ENCODE measurements at regions not wholly inside any gene's neighbourhood (a gene's known extent, or its start where the extent isn't known, plus 50 kb on each side); places are given as distances from the start of the nearest gene placed in this dataset.

- TF ChIP-seq ZBTB7B (CRISPR knock-in tag; IDR thresholded peaks at IDR 0.05) = no peak
- no peak for TF ChIP-seq ZSCAN9 (CRISPR knock-in tag; IDR thresholded peaks at IDR 0.05; ENCODE audit: borderline replicate concordance)
- TF ChIP-seq ELF3 (CRISPR knock-in tag; IDR thresholded peaks at IDR 0.05) = no peak
- TF ChIP-seq GATAD1 (CRISPR knock-in tag; IDR thresholded peaks at IDR 0.05) = no peak
- TF ChIP-seq ZNF772 (CRISPR knock-in tag; IDR thresholded peaks at IDR 0.05) = no peak
- no peak for TF ChIP-seq ZNF367 (CRISPR knock-in tag; IDR thresholded peaks at IDR 0.05; ENCODE audit: borderline replicate concordance)
- TF ChIP-seq ZNF256 (CRISPR knock-in tag; conservative IDR thresholded peaks at IDR 0.05) = no peak
- no peak for TF ChIP-seq ZBTB1 (CRISPR knock-in tag; IDR thresholded peaks at IDR 0.05; ENCODE audit: borderline replicate concordance)
- no peak for TF ChIP-seq EZH2 (conservative IDR thresholded peaks at IDR 0.05; ENCODE audit: low read depth, low read length)
- TF ChIP-seq ZNF331 (CRISPR knock-in tag; IDR thresholded peaks at IDR 0.05) = no peak
- H3K4me3 ChIP-seq (replicated peaks in 1 of 3; ENCODE audit: insufficient read depth in 1 of 3, low read depth in 2 of 3, low read length in 3 of 3) = no peak overlapping the region
- H4K20me1 ChIP-seq (ENCODE audit: insufficient read depth, low read length) = no peaks in the 10 kb centered on the region
- no peak overlapping the region for H3K9ac ChIP-seq (ENCODE audit: insufficient read depth, low read depth, low read length)
- no peaks in the 10 kb centered on the region for H3K36me3 ChIP-seq (replicated peaks in 1 of 2; ENCODE audit: control insufficient read depth in 1 of 2, insufficient read depth in 2 of 2, low read length in 2 of 2)
- DNase-seq (ENCODE audit: low spot score) (no peak), ATAC-seq (no peak), FAIRE-seq (no peak)
- H3K27me3 ChIP-seq (ENCODE audit: control insufficient read depth in 1 of 2, insufficient read depth in 2 of 2, low read length in 2 of 2) = no peaks in the 10 kb centered on the region
- intact Hi-C loops (cut with micrococcal nuclease; ENCODE audit: unreplicated experiment) (no loop called here), in situ Hi-C loops (cut with HindIII; ENCODE audit: extremely low pct_ligation_motif_present, low pct_unique_long_range_greater_than_20kb) (no loop called here)
- H3K27ac ChIP-seq (ENCODE audit: extremely low read length, insufficient read depth, low read length) = no peak overlapping the region
- no peaks in the 10 kb centered on the region for H3K79me2 ChIP-seq (ENCODE audit: insufficient read depth, low read length)
- CTCF ChIA-PET (ENCODE audit: low intra/inter-chr PET ratio, low total read pairs) = no interaction called here
- H2AFZ ChIP-seq (ENCODE audit: low read length) = no peak overlapping the region
- POLR2A ChIA-PET = no interaction called here
- H3K4me2 ChIP-seq (ENCODE audit: low read depth, low read length) = peak overlapping the region; percentile 7; the same call in 1 of the 2 replicates
- BruUV-seq (replicated peaks) = no TSS peak
- H3K9me3 ChIP-seq (ENCODE audit: low read length) = no peaks in the 10 kb centered on the region
- H3K4me1 ChIP-seq (ENCODE audit: insufficient read depth, low read length) = peaks cover 33% of the 10 kb centered on the region
- 14% methylated on average over 5 of the region's 5 CpGs for WGBS (ENCODE audit: low lambda C conversion rate)
Measured at GRCh38 chr18:22073411-22073810, 96.0 kb upstream of the GATA6 start.

- Histone ChIP-seq H3K9ac (ENCODE audit: insufficient read depth, low read depth, low read length) (no peak overlapping the region), H3K27ac (ENCODE audit: extremely low read length, insufficient read depth, low read length) (no peak overlapping the region), H3K4me2 (ENCODE audit: low read depth, low read length) (no peak overlapping the region), H3K4me1 (ENCODE audit: insufficient read depth, low read length) (peaks cover 33% of the 10 kb centered on the region), H3K79me2 (ENCODE audit: insufficient read depth, low read length) (no peaks in the 10 kb centered on the region), H4K20me1 (ENCODE audit: insufficient read depth, low read length) (no peaks in the 10 kb centered on the region), H3K9me3 (ENCODE audit: low read length) (no peaks in the 10 kb centered on the region), H3K27me3 (ENCODE audit: control insufficient read depth in 1 of 2, insufficient read depth in 2 of 2, low read length in 2 of 2) (no peaks in the 10 kb centered on the region), H2AFZ (ENCODE audit: low read length) (no peak overlapping the region), H3K4me3 (replicated peaks in 1 of 3; ENCODE audit: insufficient read depth in 1 of 3, low read depth in 2 of 3, low read length in 3 of 3) (no peak overlapping the region), H3K36me3 (replicated peaks in 1 of 2; ENCODE audit: control insufficient read depth in 1 of 2, insufficient read depth in 2 of 2, low read length in 2 of 2) (no peaks in the 10 kb centered on the region)
- in situ Hi-C loops (cut with HindIII; ENCODE audit: extremely low pct_ligation_motif_present, low pct_unique_long_range_greater_than_20kb) = no loop called here
- ATAC-seq (no peak), FAIRE-seq (no peak), DNase-seq (ENCODE audit: low spot score) (no peak)
- 32% methylated on average over 6 of the region's 6 CpGs for WGBS (ENCODE audit: low lambda C conversion rate)
- no TSS peak for BruUV-seq (replicated peaks)
- intact Hi-C loops (cut with micrococcal nuclease; ENCODE audit: unreplicated experiment) = no loop called here
- POLR2A ChIA-PET = no interaction called here
- CTCF ChIA-PET (ENCODE audit: low intra/inter-chr PET ratio, low total read pairs) = no interaction called here
- TF ChIP-seq DMTF1 (CRISPR knock-in tag; IDR thresholded peaks at IDR 0.05) = no peak
- TF ChIP-seq MAFF (IDR thresholded peaks at IDR 0.05; ENCODE audit: low read depth, low read length) = peak; percentile 65
- TF ChIP-seq ATF7 (IDR thresholded peaks at IDR 0.05) = peak; percentile 99
- TF ChIP-seq ATF7 (CRISPR knock-in tag; IDR thresholded peaks at IDR 0.05) = no peak
- TF ChIP-seq RAD51 (IDR thresholded peaks at IDR 0.05; ENCODE audit: borderline replicate concordance) = no peak
- TF ChIP-seq AGO2 (optimal IDR thresholded peaks at IDR 0.05; ENCODE audit: low read depth, low read length) = no peak
- peak; percentile 68 to 81 for TF ChIP-seq MAFK (conservative IDR thresholded peaks at IDR 0.05 in 1 of 2, IDR thresholded peaks at IDR 0.05 in 1 of 2; ENCODE audit: low read length in 2 of 2)
- TF ChIP-seq CREB1 (IDR thresholded peaks at IDR 0.05) = peak; percentile 95
- no peak for TF ChIP-seq CREB1 (CRISPR knock-in tag; IDR thresholded peaks at IDR 0.05)
- TF ChIP-seq IKZF4 (CRISPR knock-in tag; IDR thresholded peaks at IDR 0.05; ENCODE audit: borderline replicate concordance, low read depth, not compliant biosample characterization) = no peak
Measured at GRCh38 chr18:22074282-22075070, 94.9 kb upstream of the GATA6 start.
